ENCODE measurements at regions not wholly inside any gene's neighbourhood (a gene's known extent, or its start where the extent isn't known, plus 50 kb on each side); places are given as distances from the start of the nearest gene placed in this dataset.

GRCh38 chr15:67000896-67001295 lies 64.5 kb upstream of the SMAD3 start:
- Mint-ChIP-seq H3K9me3 (peaks cover 5% of the 10 kb centered on the region), H3K4me3 (no peak overlapping the region), H3K4me1 (peaks cover 9% of the 10 kb centered on the region), H3K27ac (no peak overlapping the region), H3K27me3 (ENCODE audit: low read depth) (no peaks in the 10 kb centered on the region), H3K36me3 (ENCODE audit: low read depth) (no peaks in the 10 kb centered on the region)
- no peak for TF ChIP-seq CTCF (IDR thresholded peaks at IDR 0.05; ENCODE audit: unreplicated experiment in 3 of 3)

GRCh38 chr15:67002368-67002767 lies 63.0 kb upstream of the SMAD3 start:
- no peak for TF ChIP-seq CTCF (IDR thresholded peaks at IDR 0.05; ENCODE audit: unreplicated experiment in 3 of 3)
- Mint-ChIP-seq H3K27ac (no peak overlapping the region), H3K36me3 (ENCODE audit: low read depth) (no peaks in the 10 kb centered on the region), H3K27me3 (ENCODE audit: low read depth) (peaks cover 5% of the 10 kb centered on the region), H3K4me1 (peaks cover 9% of the 10 kb centered on the region), H3K9me3 (peaks cover 5% of the 10 kb centered on the region), H3K4me3 (no peak overlapping the region)

- H3K9me3 Mint-ChIP-seq = peaks cover 2% of the 10 kb centered on the region
- H3K27ac Mint-ChIP-seq = peak overlapping the region in 1 of 3 experiments; percentile 16
- peaks cover 9% of the 10 kb centered on the region for H3K4me1 Mint-ChIP-seq
- no peaks in the 10 kb centered on the region for H3K36me3 Mint-ChIP-seq (ENCODE audit: low read depth)
- H3K27me3 Mint-ChIP-seq (ENCODE audit: low read depth) = peaks cover 5% of the 10 kb centered on the region
- no peak overlapping the region for H3K4me3 Mint-ChIP-seq
- TF ChIP-seq CTCF (IDR thresholded peaks at IDR 0.05; ENCODE audit: unreplicated experiment in 3 of 3) = no peak
Measured at GRCh38 chr15:67003586-67003985, 61.8 kb upstream of the SMAD3 start.

- peaks cover 5% of the 10 kb centered on the region for H3K27me3 Mint-ChIP-seq (ENCODE audit: low read depth)
- peaks cover 9% of the 10 kb centered on the region for H3K4me1 Mint-ChIP-seq
- no peaks in the 10 kb centered on the region for H3K36me3 Mint-ChIP-seq (ENCODE audit: low read depth)
- H3K4me3 Mint-ChIP-seq = no peak overlapping the region
- peaks cover 2% of the 10 kb centered on the region for H3K9me3 Mint-ChIP-seq
- no peak for TF ChIP-seq CTCF (IDR thresholded peaks at IDR 0.05; ENCODE audit: unreplicated experiment in 3 of 3)
- peak overlapping the region in 2 of 3 experiments; percentile 16 to 33 for H3K27ac Mint-ChIP-seq
Measured at GRCh38 chr15:67004142-67004541, 61.3 kb upstream of the SMAD3 start.

GRCh38 chr15:67005294-67005996 lies 60.0 kb upstream of the SMAD3 start:
- Mint-ChIP-seq H3K27ac (no peak overlapping the region), H3K4me3 (no peak overlapping the region), H3K36me3 (ENCODE audit: low read depth) (no peaks in the 10 kb centered on the region), H3K9me3 (no peaks in the 10 kb centered on the region), H3K27me3 (ENCODE audit: low read depth) (peaks cover 5% of the 10 kb centered on the region), H3K4me1 (peaks cover 9% of the 10 kb centered on the region)
- no peak for TF ChIP-seq CTCF (IDR thresholded peaks at IDR 0.05; ENCODE audit: unreplicated experiment in 3 of 3)
